K562 (cell line): ENCODE measurements at regions not wholly inside any gene's neighbourhood (a gene's known extent, or its start where the extent isn't known, plus 50 kb on each side); places are given as distances from the start of the nearest gene placed in this dataset.

Experiments
- ATAC-seq: fragments of 200-7000 bp; cut with Tn5 transposase; 3 replicates; pipeline ENCODE4 v1.9.1; 2020; ENCODE audit warnings: moderate library complexity
- BruUV-seq: library from RNA; stranded (reverse); fragments of 400-500 nt; replicated peaks from 2 replicates; lab custom pipeline; 2021; lab: Mats Ljungman, UMichigan
- CTCF ChIA-PET: fragments of 300-600 bp; formaldehyde crosslinking; extraction: SDS; loops from one replicate; lab custom pipeline; 2021; ENCODE audit warnings: low intra/inter-chr PET ratio; lab: Yijun Ruan, JAX
- POLR2A ChIA-PET: fragments of 300-600, 350-650 bp; sonication (Branson Sonifier 250); formaldehyde crosslinking; extraction: SDS; loops from one replicate; lab custom pipeline; 2021; ENCODE audit warnings: antibody characterized with exemption, inconsistent platforms; lab: Yijun Ruan, JAX
- DNase-seq, 4 experiments: peaks; one replicate each; pipeline versions ENCODE4 v3.0.0 to v3.0.0-alpha.2; 2011 to 2018; ENCODE audit warnings: low spot score in 3 of 4, mixed read lengths in 3 of 4; ENCODE audit errors: extremely low read depth in 1 of 4
- FAIRE-seq: peaks from 2 replicates; lab custom pipeline; 2011; peaks lifted over from hg19 to GRCh38; lab: Jason Lieb, UNC
- H2AFZ ChIP-seq: 2 replicates; pipeline ENCODE4 v1.6.0; 2011; ENCODE audit warnings: low read depth, low read length, control low read depth, inconsistent platforms
- H3K27ac ChIP-seq: fragments of 200-600 bp; 3 replicates; pipeline ENCODE4 v1.8.0; 2011; ENCODE audit warnings: low read depth, mild to moderate bottlenecking, control low read depth, inconsistent platforms, low read length, moderate library complexity, mixed read lengths; ENCODE audit errors: extremely low read depth
- H3K27me3 ChIP-seq, 2 experiments: fragments of 300-600 bp in 1 of 2; 2 replicates in 1 of 2; 3 replicates in 1 of 2; pipeline versions ENCODE4 v1.6.0 to v1.8.0; 2011; ENCODE audit warnings: inconsistent platforms in 2 of 2, low read length in 2 of 2, mild to moderate bottlenecking in 1 of 2, mixed read lengths in 1 of 2, moderate library complexity in 1 of 2; ENCODE audit not compliant: control insufficient read depth in 2 of 2, insufficient read depth in 2 of 2
- H3K36me3 ChIP-seq: fragments of 300-600 bp; 3 replicates; pipeline ENCODE4 v1.8.0; 2011; ENCODE audit warnings: mild to moderate bottlenecking, low read length, inconsistent platforms; ENCODE audit not compliant: control insufficient read depth, insufficient read depth
- H3K4me1 ChIP-seq, 2 experiments: fragments of 200-600 bp in 1 of 2; replicated peaks in 1 of 2; 2 replicates in 1 of 2; 3 replicates in 1 of 2; pipeline versions ENCODE4 v1.5.1 to v1.8.0; 2011; ENCODE audit warnings: inconsistent platforms in 2 of 2, low read length in 2 of 2, mild to moderate bottlenecking in 1 of 2, mixed read lengths in 1 of 2, moderate library complexity in 1 of 2; ENCODE audit not compliant: control insufficient read depth in 2 of 2, insufficient read depth in 2 of 2
- H3K4me2 ChIP-seq: 2 replicates; pipeline ENCODE4 v1.6.1; 2011; ENCODE audit warnings: low read length, control low read depth, inconsistent platforms, mixed read lengths; ENCODE audit not compliant: insufficient read depth
- H3K4me3 ChIP-seq: fragments of 200-600 bp; sonication (generic), shearing (Covaris generic); 2 replicates; pipeline ENCODE4 v1.5.1; 2016; ENCODE audit warnings: control low read depth, inconsistent platforms
- H3K79me2 ChIP-seq: fragments of 200-600 bp; 3 replicates; pipeline ENCODE4 v1.8.0; 2011; ENCODE audit warnings: low read length, inconsistent platforms; ENCODE audit not compliant: control insufficient read depth, insufficient read depth
- H3K9ac ChIP-seq, 2 experiments: 2 replicates each; pipeline versions ENCODE4 v1.6.0 to v1.6.1; 2011; ENCODE audit warnings: low read depth in 2 of 2, low read length in 2 of 2, control low read depth in 1 of 2, inconsistent platforms in 1 of 2, mild to moderate bottlenecking in 1 of 2, mixed read lengths in 1 of 2; ENCODE audit not compliant: insufficient read depth in 1 of 2
- H3K9me1 ChIP-seq: one replicate; pipeline ENCODE4 v1.6.0; 2011; ENCODE audit warnings: inconsistent platforms, mild to moderate bottlenecking, low read length, moderate library complexity; ENCODE audit not compliant: control insufficient read depth, insufficient read depth
- H3K9me3 ChIP-seq: replicated peaks from 2 replicates; pipeline ENCODE4 v1.5.1; 2011; ENCODE audit warnings: low read depth, low read length, inconsistent platforms; ENCODE audit not compliant: control insufficient read depth, insufficient read depth
- H4K20me1 ChIP-seq: replicated peaks from 2 replicates; pipeline ENCODE4 v1.6.1; 2011; ENCODE audit warnings: low read length, inconsistent platforms, mixed read lengths; ENCODE audit not compliant: control insufficient read depth, insufficient read depth
- CXXC5 ChIP-seq: fragments of 250-450 bp; sonication (Bioruptor Pico); IDR thresholded peaks from 2 replicates; pipeline ENCODE4 v1.8.0; 2022; ENCODE audit warnings: inconsistent platforms, mild to moderate bottlenecking, moderate library complexity
- FOXM1 ChIP-seq, 2 experiments: fragments of 450-650 bp in 1 of 2; sonication (generic) in 1 of 2; formaldehyde crosslinking in 1 of 2; IDR thresholded peaks; 2 replicates each; pipeline versions ENCODE4 v1.6.1 to v1.9.0; 2017 to 2022; ENCODE audit warnings: low read depth in 2 of 2, mild to moderate bottlenecking in 2 of 2, missing genetic modification reagents in 1 of 2, moderate library complexity in 1 of 2
- PTRF ChIP-seq: fragments of 450-650 bp; IDR thresholded peaks from 2 replicates; pipeline ENCODE4 v1.6.1; 2016; ENCODE audit warnings: mild to moderate bottlenecking, missing genetic modification characterization, missing compliant biosample characterization
- RAD21 ChIP-seq, 2 experiments: fragments of 250-450 bp in 1 of 2; fragments of 450-650 bp in 1 of 2; sonication (Bioruptor Pico) in 1 of 2; formaldehyde crosslinking in 1 of 2; IDR thresholded peaks in 1 of 2; conservative IDR thresholded peaks in 1 of 2; 2 replicates each; pipeline versions ENCODE4 v1.4.0 to v1.8.0; 2020 to 2022; ENCODE audit warnings: mild to moderate bottlenecking in 2 of 2, moderate library complexity in 1 of 2
- RFX7 ChIP-seq: fragments of 250-450 bp; sonication (Bioruptor Pico); IDR thresholded peaks from 2 replicates; pipeline ENCODE4 v1.5.1; 2021; ENCODE audit warnings: mild to moderate bottlenecking
- SIN3A ChIP-seq, 2 experiments: fragments of 150-350 bp in 1 of 2; IDR thresholded peaks; 2 replicates each; pipeline ENCODE4 v1.6.1; 2011 to 2016; ENCODE audit warnings: borderline replicate concordance in 2 of 2, low read depth in 2 of 2, low read length in 2 of 2, mild to moderate bottlenecking in 2 of 2, moderate library complexity in 2 of 2; ENCODE audit not compliant: control insufficient read depth in 1 of 2
- WHSC1 ChIP-seq: IDR thresholded peaks from one replicate; pipeline ENCODE4 v1.6.1; 2012; ENCODE audit warnings: low read length, control low read depth, inconsistent platforms
- ZNF212 ChIP-seq: fragments of 450-650 bp; formaldehyde crosslinking; IDR thresholded peaks from 2 replicates; pipeline ENCODE4 v1.4.0; 2020; ENCODE audit warnings: mild to moderate bottlenecking
- ZNF347 ChIP-seq: fragments of 450-650 bp; formaldehyde crosslinking; IDR thresholded peaks from 2 replicates; pipeline ENCODE4 v1.4.0; 2020; ENCODE audit warnings: low read depth, mild to moderate bottlenecking, moderate library complexity
- ZNF584 ChIP-seq: fragments of 200-800 bp; sonication (Bioruptor generic); IDR thresholded peaks from 2 replicates; pipeline ENCODE4 v1.6.1; 2016; ENCODE audit warnings: low read depth, mild to moderate bottlenecking, missing genetic modification characterization, missing compliant biosample characterization
- ZNF780A ChIP-seq: fragments of 250-450 bp; sonication (Bioruptor Pico); IDR thresholded peaks from 2 replicates; pipeline ENCODE4 v1.5.0; 2021; ENCODE audit warnings: mild to moderate bottlenecking
- in situ Hi-C: fragments of 300-500 bp; cut with MboI; formaldehyde crosslinking; loops from 4 replicates; pipeline ENCODE4 v1.15.0; 2018; ENCODE audit warnings: inconsistent platforms, mixed read lengths
- intact Hi-C: fragments of 100-400 bp; cut with micrococcal nuclease; formaldehyde crosslinking; loops from 2 replicates; pipeline ENCODE4 v1.14.2; 2022
- TF ChIP-seq, protein P1 (sequence below): fragments of 250-450 bp; sonication (Bioruptor Pico); IDR thresholded peaks from 2 replicates; pipeline ENCODE4 v1.5.1; 2021; ENCODE audit warnings: mild to moderate bottlenecking
- TF ChIP-seq, protein P2 (sequence below): sonication (generic); formaldehyde crosslinking; IDR thresholded peaks from 2 replicates; pipeline ENCODE4 v1.9.0; 2022; ENCODE audit warnings: mild to moderate bottlenecking, missing genetic modification reagents

DNA sequence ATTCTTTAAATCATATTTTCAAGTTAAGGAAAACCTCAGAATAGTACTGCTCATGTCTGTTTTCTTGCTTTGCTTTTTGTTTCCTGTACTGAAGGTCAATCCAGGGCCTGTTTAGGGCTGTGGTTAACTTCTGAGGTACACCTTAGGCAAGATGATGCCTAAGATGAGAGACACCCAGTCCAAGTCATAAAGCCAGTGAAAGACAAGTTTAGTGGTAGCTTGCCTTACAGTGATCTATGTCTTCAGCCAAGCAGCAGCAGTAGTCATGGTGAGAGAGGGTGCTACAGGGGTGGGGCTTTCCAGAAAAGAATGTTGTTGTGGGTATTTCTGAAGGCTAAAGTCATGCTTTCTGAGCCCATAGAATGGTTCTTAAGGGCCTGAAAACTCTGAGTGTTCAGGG lies 173.7 kb downstream of the VSIG4 start:
- TF ChIP-seq RAD21 (CRISPR knock-in tag; conservative IDR thresholded peaks at IDR 0.05 in 1 of 2, IDR thresholded peaks at IDR 0.05 in 1 of 2): no peak
- TF ChIP-seq, protein P1, sequence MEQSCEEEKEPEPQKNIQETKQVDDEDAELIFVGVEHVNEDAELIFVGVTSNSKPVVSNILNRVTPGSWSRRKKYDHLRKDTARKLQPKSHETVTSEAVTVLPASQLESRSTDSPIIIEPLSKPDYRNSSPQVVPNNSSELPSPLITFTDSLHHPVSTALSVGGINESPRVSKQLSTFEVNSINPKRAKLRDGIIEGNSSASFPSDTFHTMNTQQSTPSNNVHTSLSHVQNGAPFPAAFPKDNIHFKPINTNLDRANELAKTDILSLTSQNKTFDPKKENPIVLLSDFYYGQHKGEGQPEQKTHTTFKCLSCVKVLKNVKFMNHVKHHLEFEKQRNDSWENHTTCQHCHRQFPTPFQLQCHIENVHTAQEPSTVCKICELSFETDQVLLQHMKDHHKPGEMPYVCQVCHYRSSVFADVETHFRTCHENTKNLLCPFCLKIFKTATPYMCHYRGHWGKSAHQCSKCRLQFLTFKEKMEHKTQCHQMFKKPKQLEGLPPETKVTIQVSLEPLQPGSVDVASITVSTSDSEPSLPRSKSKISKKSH (CRISPR knock-in tag): no peak
- TF ChIP-seq ZNF584 (CRISPR knock-in tag): no peak
- TF ChIP-seq, protein P2, sequence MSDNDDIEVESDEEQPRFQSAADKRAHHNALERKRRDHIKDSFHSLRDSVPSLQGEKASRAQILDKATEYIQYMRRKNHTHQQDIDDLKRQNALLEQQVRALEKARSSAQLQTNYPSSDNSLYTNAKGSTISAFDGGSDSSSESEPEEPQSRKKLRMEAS (CRISPR knock-in tag): no peak
- TF ChIP-seq ZNF347: no peak
- TF ChIP-seq WHSC1: no peak
- no peak for TF ChIP-seq FOXM1 (IDR thresholded peaks at IDR 0.05; ENCODE audit: low read depth)
- TF ChIP-seq FOXM1 (CRISPR knock-in tag; IDR thresholded peaks at IDR 0.05; ENCODE audit: low read depth): no peak
- TF ChIP-seq RFX7: no peak
- no peak for TF ChIP-seq SIN3A (IDR thresholded peaks at IDR 0.05; ENCODE audit: borderline replicate concordance in 2 of 2, control insufficient read depth in 1 of 2, low read depth in 2 of 2, low read length in 2 of 2)
- no peak for TF ChIP-seq PTRF
- TF ChIP-seq ZNF780A: no peak
- no peak for TF ChIP-seq ZNF212 (CRISPR knock-in tag)
- TF ChIP-seq CXXC5 (CRISPR knock-in tag): no peak
- Histone ChIP-seq H3K4me3 (no peak overlapping the region), H2AFZ (no peak overlapping the region), H3K9ac (no peak overlapping the region), H3K36me3 (no peaks in the 10 kb centered on the region), H3K9me3 (no peaks in the 10 kb centered on the region), H4K20me1 (no peaks in the 10 kb centered on the region), H3K27me3 (no peaks in the 10 kb centered on the region), H3K79me2 (no peaks in the 10 kb centered on the region), H3K4me1 (no peaks in the 10 kb centered on the region), H3K27ac (no peak overlapping the region), H3K4me2 (no peak overlapping the region), H3K9me1 (no peaks in the 10 kb centered on the region)
- ChIA-PET POLR2A (no interaction called here), CTCF (no interaction called here)
- intact Hi-C loops (no loop called here), in situ Hi-C loops (no loop called here)
- DNase-seq (no peak), ATAC-seq (no peak), FAIRE-seq (no peak)
- no TSS peak for BruUV-seq
